AG04449 (cell line): ENCODE measurements at regions not wholly inside any gene's neighbourhood (a gene's known extent, or its start where the extent isn't known, plus 50 kb on each side); places are given as distances from the start of the nearest gene placed in this dataset.

Source experiments
- CTCF ChIA-PET: fragments of 350-600 bp; formaldehyde crosslinking; extraction: SDS; loops from one replicate; lab custom pipeline; 2021; ENCODE audit warnings: antibody characterized with exemption; lab: Yijun Ruan, JAX
- POLR2A ChIA-PET: fragments of 400-600, 350-600 bp; formaldehyde crosslinking; extraction: SDS; loops from one replicate; lab custom pipeline; 2020; ENCODE audit warnings: antibody characterized with exemption, inconsistent platforms; lab: Yijun Ruan, JAX
- DNase-seq: peaks from one replicate; pipeline ENCODE4 v3.0.0-alpha.2; 2010; ENCODE audit warnings: low read depth, low spot score
- H3K4me3 ChIP-seq: 2 replicates; pipeline ENCODE4 v1.5.1; 2011; ENCODE audit warnings: low read depth, mild to moderate bottlenecking, control low read depth, low read length
- TF ChIP-seq, protein P1 (sequence below): IDR thresholded peaks from one replicate; pipeline ENCODE4 v1.5.1; 2011; ENCODE audit warnings: mild to moderate bottlenecking, moderate library complexity, low read length, control low read depth, inconsistent platforms; ENCODE audit not compliant: insufficient read depth; ENCODE audit errors: missing control alignments

DNA sequence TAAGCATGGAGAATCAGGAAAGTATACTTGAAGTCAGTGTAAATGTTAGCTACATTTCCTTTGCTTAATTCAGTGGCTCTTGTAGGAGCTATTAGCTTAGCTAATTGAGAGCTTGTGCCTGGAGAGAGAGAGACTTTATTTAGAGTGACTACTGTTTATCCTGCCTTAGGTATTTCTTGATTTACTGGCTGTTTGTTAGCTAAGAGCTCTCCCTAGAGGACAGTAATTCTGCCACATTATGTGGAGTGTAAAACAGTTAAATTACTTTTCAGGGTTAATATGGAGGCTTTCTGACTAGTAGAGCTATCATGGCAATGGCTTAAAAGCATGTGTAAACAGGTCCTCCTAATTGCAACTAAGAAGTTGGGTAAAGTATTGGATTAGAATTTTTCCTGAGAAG is 306.5 kb upstream of the TECRL start:
- no peak for DNase-seq
- CTCF ChIA-PET, result no interaction called here
- no peak overlapping the region for H3K4me3 ChIP-seq
- POLR2A ChIA-PET, result no interaction called here
- TF ChIP-seq, protein P1, sequence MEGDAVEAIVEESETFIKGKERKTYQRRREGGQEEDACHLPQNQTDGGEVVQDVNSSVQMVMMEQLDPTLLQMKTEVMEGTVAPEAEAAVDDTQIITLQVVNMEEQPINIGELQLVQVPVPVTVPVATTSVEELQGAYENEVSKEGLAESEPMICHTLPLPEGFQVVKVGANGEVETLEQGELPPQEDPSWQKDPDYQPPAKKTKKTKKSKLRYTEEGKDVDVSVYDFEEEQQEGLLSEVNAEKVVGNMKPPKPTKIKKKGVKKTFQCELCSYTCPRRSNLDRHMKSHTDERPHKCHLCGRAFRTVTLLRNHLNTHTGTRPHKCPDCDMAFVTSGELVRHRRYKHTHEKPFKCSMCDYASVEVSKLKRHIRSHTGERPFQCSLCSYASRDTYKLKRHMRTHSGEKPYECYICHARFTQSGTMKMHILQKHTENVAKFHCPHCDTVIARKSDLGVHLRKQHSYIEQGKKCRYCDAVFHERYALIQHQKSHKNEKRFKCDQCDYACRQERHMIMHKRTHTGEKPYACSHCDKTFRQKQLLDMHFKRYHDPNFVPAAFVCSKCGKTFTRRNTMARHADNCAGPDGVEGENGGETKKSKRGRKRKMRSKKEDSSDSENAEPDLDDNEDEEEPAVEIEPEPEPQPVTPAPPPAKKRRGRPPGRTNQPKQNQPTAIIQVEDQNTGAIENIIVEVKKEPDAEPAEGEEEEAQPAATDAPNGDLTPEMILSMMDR, result no peak

DNA sequence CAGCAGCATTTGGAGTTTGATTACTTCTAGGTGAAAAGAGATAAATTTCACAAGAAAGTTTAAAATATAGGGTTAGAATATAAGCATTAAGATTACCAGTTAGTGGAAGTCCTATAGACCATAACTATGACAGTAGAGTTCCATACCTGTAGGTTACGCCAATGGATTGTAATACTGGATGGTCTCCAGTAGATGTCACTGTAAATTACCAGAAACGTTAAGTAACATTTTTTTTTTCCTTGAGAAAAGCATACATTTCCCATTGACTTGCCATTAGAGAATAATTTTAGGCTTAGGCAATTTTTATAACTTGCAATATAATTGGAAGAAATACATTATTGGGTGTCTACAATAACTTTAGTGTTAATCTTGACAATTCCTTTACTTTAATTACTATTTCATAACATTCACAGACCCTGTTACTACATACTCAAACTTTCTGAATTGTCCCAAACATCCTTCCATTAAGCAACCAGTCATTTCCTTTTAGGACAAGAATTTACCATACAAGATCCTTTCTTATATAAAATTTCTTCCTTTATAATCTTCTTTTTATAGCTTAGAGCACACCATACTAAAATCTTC is 304.1 kb upstream of the TECRL start:
- no peak for DNase-seq
- CTCF ChIA-PET, result no interaction called here
- H3K4me3 ChIP-seq, result no peak overlapping the region
- TF ChIP-seq, protein P1, result peak; percentile 23
- POLR2A ChIA-PET, result no interaction called here

- ChIA-PET POLR2A (no interaction called here), CTCF (no interaction called here)
- no peak overlapping the region for H3K4me3 ChIP-seq
- TF ChIP-seq, protein P1, result no peak
- DNase-seq, result no peak
Observed at GRCh38 chr4:64712590-64712989, 303.3 kb upstream of the TECRL start.

GRCh38 chr4:64705989-64706388 is 296.7 kb upstream of the TECRL start:
- POLR2A ChIA-PET, result no interaction called here
- no peak overlapping the region for H3K4me3 ChIP-seq
- CTCF ChIA-PET, result no interaction called here
- TF ChIP-seq, protein P1, result no peak
- DNase-seq, result no peak

DNA sequence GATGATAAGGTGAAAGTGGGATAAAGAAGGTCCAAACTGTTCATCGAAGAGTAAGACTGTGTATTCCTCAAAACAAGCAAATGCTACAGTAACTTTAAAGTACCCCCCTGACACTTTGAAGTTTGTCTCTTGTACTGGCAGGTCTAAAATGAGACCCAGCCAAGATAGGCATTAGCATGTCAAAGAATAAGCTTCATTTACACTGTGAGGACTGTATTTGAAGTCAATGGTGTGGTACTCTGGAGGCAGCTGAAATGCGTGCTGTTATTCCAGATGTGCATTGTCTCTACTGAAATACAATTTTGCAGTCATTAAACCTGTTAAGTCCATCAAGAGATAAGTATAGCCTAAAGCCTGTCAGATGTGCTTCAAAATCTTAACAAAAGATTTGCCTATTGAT is 288.9 kb upstream of the TECRL start:
- ChIA-PET CTCF (no interaction called here), POLR2A (no interaction called here)
- H3K4me3 ChIP-seq, result no peak overlapping the region
- no peak for DNase-seq
- TF ChIP-seq, protein P1, result no peak

DNA sequence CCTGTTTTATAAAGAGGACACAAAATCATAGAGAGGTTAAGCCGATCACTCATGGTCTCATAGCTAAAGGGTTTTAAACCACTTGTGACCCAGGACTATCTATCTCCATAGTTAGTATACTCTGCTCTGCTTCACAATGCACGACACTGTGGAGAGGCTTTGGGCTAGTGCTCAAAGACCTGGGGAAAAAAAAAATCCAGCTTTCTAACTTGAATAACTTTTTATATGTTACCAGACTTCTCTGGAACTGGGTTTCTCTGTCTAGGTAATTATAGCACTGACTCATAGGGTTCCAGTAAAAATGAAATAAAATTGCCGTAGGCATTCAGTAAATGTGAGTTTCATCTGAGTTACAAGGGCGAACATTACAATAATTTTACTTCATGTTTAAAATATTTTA is 273.7 kb upstream of the TECRL start:
- TF ChIP-seq, protein P1, result no peak
- H3K4me3 ChIP-seq, result no peak overlapping the region
- no peak for DNase-seq
- POLR2A ChIA-PET, result no interaction called here
- CTCF ChIA-PET, result no interaction called here
